Trophoblast cell (in vitro differentiated cells and primary cell): ENCODE measurements at regions not wholly inside any gene's neighbourhood (a gene's known extent, or its start where the extent isn't known, plus 50 kb on each side); places are given as distances from the start of the nearest gene placed in this dataset.

Experiments
- DNase-seq, 2 donors: peaks; one replicate each; pipeline ENCODE4 v3.0.0-alpha.2; 2016
- H2AFZ ChIP-seq: 2 replicates; pipeline ENCODE4 v1.6.1; 2013; ENCODE audit warnings: low read length, moderate library complexity, mild to moderate bottlenecking; ENCODE audit not compliant: insufficient read depth, poor library complexity
- H2AK5ac ChIP-seq: 2 replicates; pipeline ENCODE4 v1.6.1; 2013; ENCODE audit warnings: mild to moderate bottlenecking, low read length
- H2BK120ac ChIP-seq: 2 replicates; pipeline ENCODE4 v1.6.1; 2013; ENCODE audit warnings: low read length, mild to moderate bottlenecking, moderate library complexity; ENCODE audit not compliant: insufficient read depth, poor library complexity
- H2BK12ac ChIP-seq: 2 replicates; pipeline ENCODE4 v1.6.1; 2013; ENCODE audit warnings: mild to moderate bottlenecking, low read length, moderate library complexity
- H2BK5ac ChIP-seq: 2 replicates; pipeline ENCODE4 v1.6.1; 2013; ENCODE audit warnings: low read length, low read depth, moderate library complexity, mild to moderate bottlenecking; ENCODE audit not compliant: poor library complexity
- H3K14ac ChIP-seq: 2 replicates; pipeline ENCODE4 v1.6.1; 2013; ENCODE audit warnings: mild to moderate bottlenecking, low read length
- H3K18ac ChIP-seq: 2 replicates; pipeline ENCODE4 v1.6.1; 2013; ENCODE audit warnings: mild to moderate bottlenecking, low read length
- H3K23ac ChIP-seq: 2 replicates; pipeline ENCODE4 v1.6.1; 2013; ENCODE audit warnings: low read length
- H3K27ac ChIP-seq: 2 replicates; pipeline ENCODE4 v1.5.1; 2013; ENCODE audit warnings: low read depth, mild to moderate bottlenecking, inconsistent platforms, low read length, moderate library complexity
- H3K27me3 ChIP-seq: 2 replicates; pipeline ENCODE4 v1.6.1; 2013; ENCODE audit warnings: inconsistent platforms, mild to moderate bottlenecking, low read length, moderate library complexity; ENCODE audit not compliant: insufficient read depth
- H3K36me3 ChIP-seq, 2 experiments: 1 replicate in 1 of 2; 2 replicates in 1 of 2; pipeline ENCODE4 v1.6.1; 2013; ENCODE audit warnings: low read length in 2 of 2, mild to moderate bottlenecking in 2 of 2, moderate library complexity in 1 of 2; ENCODE audit not compliant: insufficient read depth in 2 of 2, control insufficient read depth in 1 of 2
- H3K4ac ChIP-seq: 2 replicates; pipeline ENCODE4 v1.6.1; 2013; ENCODE audit warnings: low read depth, mild to moderate bottlenecking, low read length, moderate library complexity
- H3K4me1 ChIP-seq, 2 experiments: 1 replicate in 1 of 2; 2 replicates in 1 of 2; pipeline ENCODE4 v1.6.1; 2013; ENCODE audit warnings: low read length in 2 of 2, mild to moderate bottlenecking in 2 of 2, moderate library complexity in 1 of 2; ENCODE audit not compliant: insufficient read depth in 2 of 2, control insufficient read depth in 1 of 2
- H3K4me2 ChIP-seq: 2 replicates; pipeline ENCODE4 v1.6.1; 2013; ENCODE audit warnings: inconsistent platforms, mild to moderate bottlenecking, low read length, moderate library complexity
- H3K4me3 ChIP-seq: 2 replicates; pipeline ENCODE4 v1.5.1; 2013; ENCODE audit warnings: mild to moderate bottlenecking, low read depth, low read length, inconsistent platforms
- H3K79me1 ChIP-seq: one replicate; pipeline ENCODE4 v1.6.1; 2013; ENCODE audit warnings: low read length
- H3K79me2 ChIP-seq: 2 replicates; pipeline ENCODE4 v1.6.1; 2013; ENCODE audit warnings: low read length, mild to moderate bottlenecking; ENCODE audit not compliant: control insufficient read depth, insufficient read depth, poor library complexity
- H3K9ac ChIP-seq: 2 replicates; pipeline ENCODE4 v1.6.1; 2013; ENCODE audit warnings: mild to moderate bottlenecking, low read length
- H3K9me3 ChIP-seq: 2 replicates; pipeline ENCODE4 v1.6.1; 2013; ENCODE audit warnings: low read depth, mild to moderate bottlenecking, control low read depth, inconsistent platforms, low read length; ENCODE audit not compliant: insufficient read depth
- H4K12ac ChIP-seq: 2 replicates; pipeline ENCODE4 v1.6.1; 2013; ENCODE audit warnings: low read depth, mild to moderate bottlenecking, low read length, moderate library complexity
- H4K8ac ChIP-seq: 2 replicates; pipeline ENCODE4 v1.6.1; 2013; ENCODE audit warnings: low read depth, mild to moderate bottlenecking, low read length, moderate library complexity
- H4K91ac ChIP-seq: one replicate; pipeline ENCODE4 v1.6.1; 2013; ENCODE audit warnings: low read depth, mild to moderate bottlenecking, low read length, moderate library complexity
- WGBS: extraction: QIAGEN DNeasy Blood & Tissue Kit; methylation state at CpG from one replicate; pipeline ENCODE4 v1.1.7; 2013; ENCODE audit warnings: missing lambda C conversion rate; ENCODE audit not compliant: insufficient read length, insufficient coverage; ENCODE audit errors: extremely low coverage; 5-methylcytosine and 5-hydroxymethylcytosine counted together

- Histone ChIP-seq H3K4me1 (peaks cover 2 to 11% of the 10 kb centered on the region in 2 experiments), H3K9me3 (no peaks in the 10 kb centered on the region), H2BK12ac (no peak overlapping the region), H3K9ac (no peak overlapping the region), H2BK5ac (no peak overlapping the region), H3K4me2 (no peak overlapping the region), H3K4ac (no peak overlapping the region), H3K79me2 (no peaks in the 10 kb centered on the region), H3K14ac (no peak overlapping the region), H3K27me3 (no peaks in the 10 kb centered on the region), H3K79me1 (peaks cover 1% of the 10 kb centered on the region), H3K27ac (no peak overlapping the region), H2AK5ac (no peak overlapping the region), H4K12ac (no peak overlapping the region), H3K36me3 (no peaks in the 10 kb centered on the region), H4K8ac (no peak overlapping the region), H3K18ac (no peak overlapping the region), H3K4me3 (no peak overlapping the region), H2BK120ac (no peak overlapping the region), H3K23ac (no peak overlapping the region), H2AFZ (no peak overlapping the region), H4K91ac (no peak overlapping the region)
- WGBS, result no CpG with 5 or more reads among the region's 1 CpG
- no peak for DNase-seq
Observed at GRCh38 chr4:87901422-87901992, 68.7 kb downstream of the MEPE start.

- H3K23ac ChIP-seq, result no peak overlapping the region
- H3K36me3 ChIP-seq, result no peaks in the 10 kb centered on the region
- H4K8ac ChIP-seq, result no peak overlapping the region
- no peak overlapping the region for H3K4me3 ChIP-seq
- WGBS, result no CpG with 5 or more reads among the region's 6 CpGs
- H3K14ac ChIP-seq, result no peak overlapping the region
- no peaks in the 10 kb centered on the region for H3K79me2 ChIP-seq
- no peak overlapping the region for H3K18ac ChIP-seq
- peaks cover 5% of the 10 kb centered on the region for H3K79me1 ChIP-seq
- no peak overlapping the region for H2BK5ac ChIP-seq
- H3K4ac ChIP-seq, result no peak overlapping the region
- no peak overlapping the region for H4K91ac ChIP-seq
- H3K4me1 ChIP-seq, result peaks cover 2 to 23% of the 10 kb centered on the region in 2 experiments
- H2BK12ac ChIP-seq, result no peak overlapping the region
- no peaks in the 10 kb centered on the region for H3K27me3 ChIP-seq
- H4K12ac ChIP-seq, result no peak overlapping the region
- peak overlapping the region; percentile 74 for H3K27ac ChIP-seq
- H2BK120ac ChIP-seq, result no peak overlapping the region
- no peak overlapping the region for H2AK5ac ChIP-seq
- H3K4me2 ChIP-seq, result no peak overlapping the region
- no peak overlapping the region for H3K9ac ChIP-seq
- no peak overlapping the region for H2AFZ ChIP-seq
- no peak for DNase-seq
- H3K9me3 ChIP-seq, result no peaks in the 10 kb centered on the region
Observed at GRCh38 chr4:87904639-87905160, 70.8 kb upstream of the SPP1 start.

DNA sequence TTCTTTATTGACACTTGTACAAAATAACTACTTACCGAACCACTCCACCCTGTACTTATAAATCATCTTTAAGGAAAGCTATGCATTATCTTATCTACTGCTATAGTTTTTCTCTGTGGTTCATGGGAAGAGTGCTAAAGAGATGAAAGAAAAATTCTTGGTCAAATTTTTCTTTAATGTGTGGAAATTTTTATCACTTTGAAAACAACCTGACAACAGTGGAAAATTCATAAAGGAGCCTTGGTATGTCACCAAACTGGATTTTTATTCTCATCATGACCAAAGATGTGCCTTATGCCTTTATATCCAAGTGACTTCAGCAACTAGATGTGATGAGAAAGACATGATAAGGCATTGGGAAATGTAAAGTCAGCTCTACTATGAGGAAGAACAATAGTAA is 67.2 kb upstream of the SPP1 start:
- no peak overlapping the region for H3K23ac ChIP-seq
- H3K4me2 ChIP-seq, result no peak overlapping the region
- DNase-seq, result peak; percentile 53 to 97
- peaks cover 4 to 40% of the 10 kb centered on the region in 2 experiments for H3K4me1 ChIP-seq
- no CpG with 5 or more reads among the region's 1 CpG for WGBS
- no peaks in the 10 kb centered on the region for H3K27me3 ChIP-seq
- no peak overlapping the region for H2BK5ac ChIP-seq
- no peak overlapping the region for H2AFZ ChIP-seq
- H3K9me3 ChIP-seq, result no peaks in the 10 kb centered on the region
- H3K27ac ChIP-seq, result no peak overlapping the region
- H3K18ac ChIP-seq, result no peak overlapping the region
- H2BK12ac ChIP-seq, result no peak overlapping the region
- no peak overlapping the region for H4K12ac ChIP-seq
- H3K14ac ChIP-seq, result no peak overlapping the region
- no peak overlapping the region for H2BK120ac ChIP-seq
- H4K91ac ChIP-seq, result no peak overlapping the region
- no peak overlapping the region for H3K9ac ChIP-seq
- H3K4me3 ChIP-seq, result no peak overlapping the region
- no peaks in the 10 kb centered on the region for H3K36me3 ChIP-seq
- H3K79me2 ChIP-seq, result no peaks in the 10 kb centered on the region
- H3K79me1 ChIP-seq, result peaks cover 17% of the 10 kb centered on the region
- H3K4ac ChIP-seq, result no peak overlapping the region
- no peak overlapping the region for H4K8ac ChIP-seq
- no peak overlapping the region for H2AK5ac ChIP-seq

GRCh38 chr4:87910795-87911194 is 64.7 kb upstream of the SPP1 start:
- Histone ChIP-seq H2BK120ac (peak overlapping the region; percentile 21), H3K27me3 (no peaks in the 10 kb centered on the region), H3K23ac (no peak overlapping the region), H3K9ac (no peak overlapping the region), H4K8ac (no peak overlapping the region), H2BK12ac (peak overlapping the region; percentile 69), H3K4me3 (no peak overlapping the region), H3K27ac (peak overlapping the region; percentile 76), H3K4me1 (peaks cover 2 to 30% of the 10 kb centered on the region in 2 experiments), H3K4ac (no peak overlapping the region), H3K14ac (peak overlapping the region; percentile 32), H2AFZ (no peak overlapping the region), H3K9me3 (no peaks in the 10 kb centered on the region), H4K12ac (no peak overlapping the region), H3K36me3 (no peaks in the 10 kb centered on the region), H3K18ac (no peak overlapping the region), H2AK5ac (no peak overlapping the region), H4K91ac (peak overlapping the region; percentile 50), H2BK5ac (peak overlapping the region; percentile 64), H3K79me1 (peaks cover 17% of the 10 kb centered on the region), H3K4me2 (no peak overlapping the region), H3K79me2 (no peaks in the 10 kb centered on the region)
- WGBS, result no CpG with 5 or more reads among the region's 5 CpGs
- DNase-seq, result no peak
